Calu3 (cell line): ENCODE measurements at regions not wholly inside any gene's neighbourhood (a gene's known extent, or its start where the extent isn't known, plus 50 kb on each side); places are given as distances from the start of the nearest gene placed in this dataset.

Experiments
- BruUV-seq: library from RNA; stranded (reverse); fragments of 400-500 nt; replicated peaks from 2 replicates; lab custom pipeline; 2021; lab: Mats Ljungman, UMichigan
- CTCF ChIA-PET: fragments of 300-600 bp; sonication (Branson Sonifier 250); formaldehyde crosslinking; loops from one replicate; lab custom pipeline; 2022; ENCODE audit warnings: antibody characterized with exemption; lab: Charles Lee
- DNase-seq: peaks from one replicate; pipeline ENCODE4 v3.0.0; 2022
- H3K27ac Mint-ChIP-seq: one replicate; pipeline ENCODE4 v1.8.0; 2022; ENCODE audit warnings: mixed read lengths; ENCODE audit not compliant: unreplicated experiment
- H3K27me3 Mint-ChIP-seq: one replicate; pipeline ENCODE4 v1.8.0; 2022; ENCODE audit warnings: mixed read lengths; ENCODE audit not compliant: unreplicated experiment
- H3K36me3 Mint-ChIP-seq: one replicate; pipeline ENCODE4 v1.8.0; 2022; ENCODE audit warnings: mild to moderate bottlenecking, moderate library complexity, mixed read lengths; ENCODE audit not compliant: insufficient read depth, unreplicated experiment
- H3K4me1 Mint-ChIP-seq: one replicate; pipeline ENCODE4 v1.8.0; 2022; ENCODE audit warnings: mild to moderate bottlenecking, low read depth, mixed read lengths; ENCODE audit not compliant: unreplicated experiment
- H3K4me3 Mint-ChIP-seq: one replicate; pipeline ENCODE4 v1.8.0; 2022; ENCODE audit warnings: mild to moderate bottlenecking, low read depth, moderate library complexity, mixed read lengths; ENCODE audit not compliant: unreplicated experiment
- H3K9me3 Mint-ChIP-seq: one replicate; pipeline ENCODE4 v1.8.0; 2022; ENCODE audit warnings: low read depth, mixed read lengths; ENCODE audit not compliant: unreplicated experiment
- CTCF ChIP-seq: fragments of 200-600 bp; IDR thresholded peaks from one replicate; pipeline ENCODE4 v1.8.0; 2022; ENCODE audit warnings: antibody characterized with exemption; ENCODE audit not compliant: unreplicated experiment
- intact Hi-C: fragments of 100-400 bp; cut with micrococcal nuclease; formaldehyde crosslinking; loops from one replicate; pipeline ENCODE4 v1.10.0; 2022; ENCODE audit not compliant: unreplicated experiment

- Mint-ChIP-seq H3K36me3 (no peaks in the 10 kb centered on the region), H3K27me3 (peaks cover 100% of the 10 kb centered on the region), H3K9me3 (no peaks in the 10 kb centered on the region), H3K27ac (no peak overlapping the region), H3K4me1 (no peaks in the 10 kb centered on the region), H3K4me3 (no peak overlapping the region)
- DNase-seq = no peak
- no peak for TF ChIP-seq CTCF
- CTCF ChIA-PET = no interaction called here
- no TSS peak for BruUV-seq
- intact Hi-C loops = loop anchor here (2.0 kb wide), 1 partner anchor 57 kb away; no protein-coding TSS in a partner anchor
Measured at GRCh38 chr12:131611416-131612091, 99.3 kb upstream of the SFSWAP start.

- BruUV-seq = no TSS peak
- Mint-ChIP-seq H3K4me1 (no peaks in the 10 kb centered on the region), H3K9me3 (no peaks in the 10 kb centered on the region), H3K4me3 (no peak overlapping the region), H3K27ac (no peak overlapping the region), H3K27me3 (peaks cover 100% of the 10 kb centered on the region), H3K36me3 (no peaks in the 10 kb centered on the region)
- no peak for DNase-seq
- no peak for TF ChIP-seq CTCF
- intact Hi-C loops = no loop called here
- CTCF ChIA-PET = no interaction called here
Measured at GRCh38 chr12:131612092-131612755, 98.7 kb upstream of the SFSWAP start.

DNA sequence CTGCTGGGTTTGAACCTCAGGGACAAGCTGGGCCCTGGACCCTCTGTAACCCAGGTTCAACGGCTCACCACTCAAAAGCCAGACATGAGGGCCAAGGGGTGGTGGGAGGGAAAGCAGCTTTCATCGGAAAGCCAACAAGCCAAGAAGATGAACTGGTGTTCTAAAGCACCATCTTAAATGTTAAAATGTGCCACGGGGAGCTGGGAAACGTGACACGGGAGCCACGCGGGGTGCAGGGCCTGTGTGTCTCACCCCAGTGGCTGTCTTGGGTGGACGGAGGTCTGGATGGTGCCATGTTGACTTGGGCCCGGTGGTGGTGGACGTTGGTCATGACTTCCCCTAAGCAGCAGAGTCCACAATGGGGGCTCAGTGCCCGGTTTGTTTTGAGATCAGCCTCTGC is 97.7 kb upstream of the SFSWAP start:
- intact Hi-C loops = no loop called here
- DNase-seq = no peak
- CTCF ChIA-PET = no interaction called here
- Mint-ChIP-seq H3K36me3 (no peaks in the 10 kb centered on the region), H3K4me1 (no peaks in the 10 kb centered on the region), H3K27ac (no peak overlapping the region), H3K27me3 (peaks cover 100% of the 10 kb centered on the region), H3K4me3 (no peak overlapping the region), H3K9me3 (no peaks in the 10 kb centered on the region)
- TF ChIP-seq CTCF = no peak
- BruUV-seq = no TSS peak

- no peak for TF ChIP-seq CTCF
- Mint-ChIP-seq H3K27me3 (peaks cover 100% of the 10 kb centered on the region), H3K27ac (no peak overlapping the region), H3K4me1 (no peaks in the 10 kb centered on the region), H3K9me3 (no peaks in the 10 kb centered on the region), H3K36me3 (no peaks in the 10 kb centered on the region), H3K4me3 (no peak overlapping the region)
- DNase-seq = no peak
- CTCF ChIA-PET = no interaction called here
- intact Hi-C loops = no loop called here
- no TSS peak for BruUV-seq
Measured at GRCh38 chr12:131613678-131614077, 97.2 kb upstream of the SFSWAP start.
